HPDE6-E6E7 (cell line): ENCODE measurements at regions not wholly inside any gene's neighbourhood (a gene's known extent, or its start where the extent isn't known, plus 50 kb on each side); places are given as distances from the start of the nearest gene placed in this dataset.
"Not testable (repeated sequence)": the region's sequence is repeated elsewhere in the genome, so short reads cannot be mapped to it uniquely, and the experiment has no call there.

Source experiments
- DNase-seq: peaks from one replicate; pipeline ENCODE4 v3.0.0; 2011; ENCODE audit warnings: missing footprints; ENCODE audit errors: extremely low spot score

DNA sequence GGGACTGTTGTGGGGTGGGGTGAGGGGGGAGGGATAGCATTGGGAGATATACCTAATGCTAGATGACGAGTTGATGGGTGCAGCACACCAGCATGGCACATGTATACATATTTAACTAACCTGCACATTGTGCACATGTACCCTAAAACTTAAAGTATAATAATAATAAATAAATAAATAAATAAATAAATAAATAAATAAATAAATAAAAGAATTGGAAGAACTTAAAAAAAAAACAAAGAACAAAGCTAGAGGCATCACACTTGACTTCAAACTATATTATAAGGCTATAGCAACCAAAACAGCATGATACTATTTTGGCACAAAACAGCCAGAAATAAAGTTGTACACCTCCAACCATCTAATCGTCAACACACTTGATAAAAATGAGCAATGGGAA, 106.5 kb upstream of the NDST3 start:
- DNase-seq, result not testable (repeated sequence)

DNA sequence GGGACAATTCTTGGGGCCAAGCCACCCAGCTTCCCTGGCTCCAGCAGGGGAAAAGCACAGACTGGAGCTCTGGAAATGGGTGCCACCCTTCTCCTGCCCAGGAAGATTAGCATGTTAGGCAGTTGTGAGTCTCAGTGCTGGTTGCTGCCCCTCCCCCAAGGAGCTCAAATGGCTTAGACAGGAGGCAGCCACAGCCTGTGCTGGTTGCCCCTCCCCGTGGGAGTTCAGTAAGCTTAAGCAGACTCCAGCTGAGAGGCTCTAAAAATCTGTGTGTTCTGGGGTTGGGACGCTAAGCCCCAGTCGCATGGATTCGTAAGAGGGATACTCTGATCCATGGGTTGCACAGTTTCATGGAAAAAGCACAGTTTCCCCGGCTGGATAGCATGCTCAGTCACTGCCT, 92.7 kb upstream of the NDST3 start:
- no peak for DNase-seq

DNA sequence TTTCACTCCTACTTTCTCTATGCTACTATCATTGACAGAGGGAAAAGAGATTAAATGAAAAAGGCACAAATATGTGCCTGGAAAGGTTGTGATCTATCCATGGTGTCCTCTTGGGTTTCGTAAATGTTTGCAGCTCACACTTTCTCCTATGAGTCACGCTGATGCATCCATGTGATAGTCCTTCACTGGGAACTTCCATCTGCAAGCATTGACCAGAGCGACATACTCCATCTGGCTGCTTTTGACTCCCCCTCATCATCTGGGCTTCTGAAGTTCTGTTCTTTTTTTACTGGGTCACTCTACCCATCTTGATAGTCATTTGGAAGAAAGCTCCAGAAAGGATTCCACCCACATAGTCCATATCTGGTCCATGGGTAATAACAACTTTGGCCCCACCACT, 84.7 kb upstream of the NDST3 start:
- DNase-seq, result no peak

DNA sequence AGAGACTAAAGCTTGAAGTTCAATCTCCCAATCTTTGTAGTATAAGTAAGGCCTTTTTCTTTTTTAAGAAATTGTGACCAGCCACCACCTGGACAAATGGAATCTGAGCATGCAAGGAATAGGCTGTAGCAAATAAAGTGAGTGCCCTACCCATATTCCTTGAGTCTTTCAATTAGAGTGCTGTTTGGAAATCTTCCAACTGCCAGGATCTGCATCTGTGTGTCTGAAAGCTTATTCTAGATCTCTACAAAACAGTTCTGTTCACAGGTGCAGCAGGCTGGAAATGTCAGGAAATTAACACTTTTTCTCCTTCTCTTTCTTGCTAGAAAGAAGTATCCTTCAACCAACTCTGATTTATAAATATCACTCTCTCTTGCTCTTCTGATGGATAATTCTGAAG, 76.7 kb upstream of the NDST3 start:
- DNase-seq, result no peak

DNA sequence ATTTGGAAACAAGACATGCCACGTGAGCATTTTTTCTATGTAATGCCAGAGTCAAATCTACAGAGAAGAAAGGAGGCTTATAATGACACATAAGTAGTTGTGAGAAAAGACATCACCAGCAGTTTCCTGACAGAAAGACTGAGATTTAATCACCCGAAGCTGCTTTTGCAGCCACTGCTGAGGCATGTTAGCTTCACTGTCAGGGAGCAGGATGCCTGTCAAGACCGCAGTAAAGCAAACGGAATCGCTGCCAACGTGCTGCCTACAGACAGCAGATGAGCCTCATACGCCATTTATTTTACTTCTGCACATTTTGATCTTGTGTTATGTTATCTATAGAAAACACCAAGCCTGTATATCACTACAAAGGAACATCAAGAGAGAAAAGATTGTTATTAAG, 68.7 kb upstream of the NDST3 start:
- no peak for DNase-seq

DNA sequence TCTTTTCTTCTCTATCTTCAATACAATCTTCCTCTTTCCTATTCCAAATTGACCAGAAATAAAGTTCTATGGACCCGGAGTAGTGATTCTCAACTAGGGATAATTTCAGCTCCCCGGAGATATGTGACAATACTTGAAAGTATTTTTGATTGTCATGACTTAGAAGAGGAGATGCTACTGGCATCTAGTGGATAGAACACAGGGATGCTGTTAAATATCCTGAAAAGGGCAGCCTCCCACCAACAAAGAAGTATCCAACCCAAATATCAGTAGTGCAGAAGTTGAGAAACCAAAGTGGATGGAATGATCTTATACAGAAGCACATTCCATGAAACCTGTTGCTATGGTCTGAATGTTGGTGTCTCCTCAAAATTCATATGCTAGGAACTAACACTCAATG, 65.7 kb upstream of the NDST3 start:
- no peak for DNase-seq

DNA sequence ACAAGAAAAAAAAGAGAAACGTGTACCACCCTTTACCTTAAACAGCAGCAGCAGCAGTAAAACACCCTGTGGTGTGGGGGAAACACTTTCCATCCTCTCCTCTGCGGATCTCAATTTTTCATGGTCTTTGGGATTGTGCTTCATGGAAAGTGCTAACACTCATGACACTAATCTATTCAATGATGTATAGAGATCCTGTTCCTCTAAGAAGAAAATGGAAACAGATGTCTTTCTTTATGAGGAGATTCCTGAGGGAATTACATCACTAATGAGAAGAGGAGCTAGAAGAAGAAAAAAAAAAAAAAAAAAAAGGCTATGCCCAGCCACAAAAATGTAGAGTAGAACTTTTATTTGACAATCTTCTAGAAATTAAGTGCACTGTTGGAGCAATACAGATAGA, 62.9 kb upstream of the NDST3 start:
- no peak for DNase-seq

DNA sequence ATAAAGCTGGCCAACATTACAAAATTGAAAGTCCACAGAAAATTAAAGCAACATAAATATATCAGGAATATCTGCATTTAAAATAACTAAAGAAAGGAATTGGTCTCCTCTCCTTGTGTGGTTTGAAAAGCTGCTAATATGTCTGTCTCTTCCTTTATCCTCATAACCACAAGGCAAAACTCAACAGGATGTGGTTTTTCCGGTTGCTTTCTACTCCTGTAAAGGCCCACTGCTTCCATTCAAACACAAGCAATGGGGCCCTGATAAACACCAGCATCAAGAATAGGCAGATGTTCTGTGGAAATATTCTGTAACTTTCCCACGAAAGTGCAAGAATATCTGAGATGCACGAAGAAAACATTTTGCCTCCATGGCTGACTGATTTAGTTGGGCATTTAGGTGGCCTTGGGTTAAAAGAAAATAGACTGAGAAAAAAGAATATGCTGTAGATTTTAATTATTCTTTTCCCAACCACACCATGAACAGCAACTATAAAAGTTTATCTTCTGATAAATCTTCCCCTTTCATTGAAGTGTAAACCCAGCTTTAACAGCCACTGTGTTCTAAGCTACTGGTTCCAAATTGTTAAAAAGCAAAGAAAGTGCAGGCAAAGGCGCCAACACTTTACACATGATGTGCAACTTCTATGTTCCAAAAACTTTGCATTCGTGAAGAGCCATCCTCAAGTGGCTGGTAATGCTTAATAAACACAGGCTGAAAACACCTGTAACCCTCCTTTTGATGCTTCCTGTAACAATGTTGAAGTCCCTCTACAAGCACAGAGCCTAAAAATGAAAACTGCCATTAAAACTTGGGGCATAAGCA, 50.5 kb upstream of the NDST3 start:
- no peak for DNase-seq

DNA sequence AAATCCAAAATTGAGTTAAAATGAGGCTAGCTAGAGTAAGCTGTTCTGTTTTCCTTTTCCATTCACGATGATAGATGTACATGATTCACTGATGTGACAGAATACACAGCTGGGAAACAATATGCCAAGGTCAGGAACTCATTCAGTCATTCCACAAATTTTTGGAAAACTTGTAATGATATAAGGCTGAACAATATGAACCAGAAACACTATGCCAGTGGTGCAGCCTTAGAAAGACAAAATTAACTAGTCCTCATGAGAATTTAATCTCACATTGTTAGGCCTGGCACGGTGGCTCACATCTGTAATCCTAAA, 50.0 kb upstream of the NDST3 start:
- no peak for DNase-seq
